OCI-LY7 (cell line): ENCODE measurements at regions not wholly inside any gene's neighbourhood (a gene's known extent, or its start where the extent isn't known, plus 50 kb on each side); places are given as distances from the start of the nearest gene placed in this dataset.

Experiments used
- BruUV-seq: library from RNA; stranded (reverse); fragments of 400-500 nt; replicated peaks from 2 replicates; lab custom pipeline; 2021; lab: Mats Ljungman, UMichigan
- CTCF ChIA-PET: fragments of 300-600 bp; sonication (Branson Sonifier 250); formaldehyde crosslinking; loops from one replicate; lab custom pipeline; 2022; ENCODE audit warnings: antibody characterized with exemption; ENCODE audit not compliant: unreplicated experiment; lab: Charles Lee
- POLR2A ChIA-PET: fragments of 300-600 bp; sonication (Branson Sonifier 250); formaldehyde crosslinking; loops from one replicate; lab custom pipeline; 2022; ENCODE audit warnings: antibody characterized with exemption; lab: Charles Lee
- DNase-seq: peaks from one replicate; pipeline ENCODE4 v3.0.0-alpha.2; 2015; ENCODE audit warnings: low spot score
- H2AFZ ChIP-seq: fragments of 200-600 bp; sonication (generic), shearing (Covaris generic); 2 replicates; pipeline ENCODE4 v1.6.1; 2014; ENCODE audit warnings: mild to moderate bottlenecking, antibody characterized with exemption, low read length, moderate library complexity
- H3K27ac ChIP-seq: fragments of 200-600 bp; sonication (generic); 2 replicates; pipeline ENCODE4 v1.5.1; 2014; ENCODE audit warnings: mixed run types, low read depth, mild to moderate bottlenecking, moderate library complexity, low read length, inconsistent platforms; ENCODE audit not compliant: poor library complexity, severe bottlenecking
- H3K36me3 ChIP-seq: fragments of 200-600 bp; sonication (generic); 2 replicates; pipeline ENCODE4 v1.6.1; 2014; ENCODE audit warnings: mild to moderate bottlenecking, antibody characterized with exemption, low read length, moderate library complexity, mixed read lengths; ENCODE audit not compliant: insufficient read depth
- H3K4me1 ChIP-seq: fragments of 200-600 bp; sonication (generic); 2 replicates; pipeline ENCODE4 v1.5.1; 2014; ENCODE audit warnings: mild to moderate bottlenecking, low read length; ENCODE audit not compliant: insufficient read depth, poor library complexity, severe bottlenecking
- H3K4me2 ChIP-seq: fragments of 200-600 bp; sonication (generic); 2 replicates; pipeline ENCODE4 v1.6.1; 2014; ENCODE audit warnings: mild to moderate bottlenecking, low read length
- H3K4me3 ChIP-seq: fragments of 200-600 bp; sonication (generic); 2 replicates; pipeline ENCODE4 v1.5.1; 2014; ENCODE audit warnings: mild to moderate bottlenecking, low read depth, low read length; ENCODE audit not compliant: poor library complexity, severe bottlenecking
- H3K79me2 ChIP-seq: fragments of 200-600 bp; sonication (generic); 2 replicates; pipeline ENCODE4 v1.6.1; 2016; ENCODE audit warnings: low read depth, mild to moderate bottlenecking, low read length, moderate library complexity, mixed read lengths; ENCODE audit not compliant: insufficient read depth
- H3K9me2 ChIP-seq: fragments of 200-600 bp; sonication (generic); 2 replicates; pipeline ENCODE4 v1.6.1; 2016; ENCODE audit warnings: mild to moderate bottlenecking, low read length, mixed read lengths; ENCODE audit not compliant: insufficient read depth
- H3K9me3 ChIP-seq: fragments of 200-600 bp; sonication (generic); 2 replicates; pipeline ENCODE4 v1.6.1; 2014; ENCODE audit warnings: mild to moderate bottlenecking, mixed run types, low read length, mixed read lengths
- H4K20me1 ChIP-seq: fragments of 200-600 bp; sonication (generic); 2 replicates; pipeline ENCODE4 v1.6.1; 2014; ENCODE audit warnings: mild to moderate bottlenecking, antibody characterized with exemption, low read length, moderate library complexity, mixed read lengths; ENCODE audit not compliant: insufficient read depth
- EZH2phosphoT487 ChIP-seq: fragments of 200-600 bp; sonication (generic); IDR thresholded peaks from 2 replicates; pipeline ENCODE4 v1.6.1; 2018; ENCODE audit warnings: low read depth, borderline replicate concordance, mild to moderate bottlenecking, mixed run types, antibody characterized with exemption, low read length, moderate library complexity, mixed read lengths
- intact Hi-C: fragments of 100-400 bp; cut with micrococcal nuclease; formaldehyde crosslinking; loops from one replicate; pipeline ENCODE4 v1.10.0; 2022; ENCODE audit not compliant: unreplicated experiment
- TF ChIP-seq, protein P1 (sequence below): fragments of 200-600 bp; sonication (generic); conservative IDR thresholded peaks from 2 replicates; pipeline ENCODE4 v1.5.1; 2014; ENCODE audit warnings: mild to moderate bottlenecking, antibody characterized with exemption, low read length, moderate library complexity, mixed read lengths

DNA sequence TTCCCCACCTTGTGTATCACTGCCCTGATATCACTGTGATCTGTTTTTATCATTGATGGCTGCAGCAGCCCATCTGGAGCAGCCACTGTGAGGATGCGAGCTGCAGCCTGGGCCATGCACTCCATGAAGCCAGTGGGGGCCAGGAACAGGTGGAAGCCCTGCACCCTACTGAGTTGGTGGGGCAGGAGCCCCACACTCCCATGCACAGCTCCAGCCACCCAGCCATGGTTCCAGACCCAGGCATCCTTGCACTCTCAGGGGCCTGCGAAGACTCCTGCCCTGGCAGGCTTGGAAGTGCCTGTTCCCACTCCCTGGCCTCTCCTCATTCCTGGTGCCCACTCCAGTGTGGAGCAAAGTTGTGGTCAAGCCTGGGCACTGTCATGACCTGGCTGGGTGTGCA lies 424.0 kb upstream of the FZD8 start:
- Histone ChIP-seq H3K79me2 (no peaks in the 10 kb centered on the region), H3K36me3 (no peaks in the 10 kb centered on the region), H4K20me1 (no peaks in the 10 kb centered on the region), H3K27ac (no peak overlapping the region), H3K4me3 (no peak overlapping the region), H3K9me2 (no peaks in the 10 kb centered on the region), H3K9me3 (0 out of 2 replicates have a peak, but pooled peaks cover 4% of the 10 kb centered on the region), H3K4me2 (no peak overlapping the region), H2AFZ (no peak overlapping the region), H3K4me1 (no peaks in the 10 kb centered on the region)
- ChIA-PET CTCF (no interaction called here), POLR2A (no interaction called here)
- intact Hi-C loops: no loop called here
- no TSS peak for BruUV-seq
- TF ChIP-seq, protein P1, sequence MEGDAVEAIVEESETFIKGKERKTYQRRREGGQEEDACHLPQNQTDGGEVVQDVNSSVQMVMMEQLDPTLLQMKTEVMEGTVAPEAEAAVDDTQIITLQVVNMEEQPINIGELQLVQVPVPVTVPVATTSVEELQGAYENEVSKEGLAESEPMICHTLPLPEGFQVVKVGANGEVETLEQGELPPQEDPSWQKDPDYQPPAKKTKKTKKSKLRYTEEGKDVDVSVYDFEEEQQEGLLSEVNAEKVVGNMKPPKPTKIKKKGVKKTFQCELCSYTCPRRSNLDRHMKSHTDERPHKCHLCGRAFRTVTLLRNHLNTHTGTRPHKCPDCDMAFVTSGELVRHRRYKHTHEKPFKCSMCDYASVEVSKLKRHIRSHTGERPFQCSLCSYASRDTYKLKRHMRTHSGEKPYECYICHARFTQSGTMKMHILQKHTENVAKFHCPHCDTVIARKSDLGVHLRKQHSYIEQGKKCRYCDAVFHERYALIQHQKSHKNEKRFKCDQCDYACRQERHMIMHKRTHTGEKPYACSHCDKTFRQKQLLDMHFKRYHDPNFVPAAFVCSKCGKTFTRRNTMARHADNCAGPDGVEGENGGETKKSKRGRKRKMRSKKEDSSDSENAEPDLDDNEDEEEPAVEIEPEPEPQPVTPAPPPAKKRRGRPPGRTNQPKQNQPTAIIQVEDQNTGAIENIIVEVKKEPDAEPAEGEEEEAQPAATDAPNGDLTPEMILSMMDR: no peak
- no peak for TF ChIP-seq EZH2phosphoT487
- DNase-seq: no peak

GRCh38 chr10:36063396-36063795 lies 421.3 kb upstream of the FZD8 start:
- Histone ChIP-seq H3K4me2 (no peak overlapping the region), H4K20me1 (no peaks in the 10 kb centered on the region), H3K9me2 (no peaks in the 10 kb centered on the region), H3K36me3 (no peaks in the 10 kb centered on the region), H3K9me3 (0 out of 2 replicates have a peak, but pooled peaks cover 4% of the 10 kb centered on the region), H3K4me1 (no peaks in the 10 kb centered on the region), H3K27ac (no peak overlapping the region), H2AFZ (no peak overlapping the region), H3K79me2 (no peaks in the 10 kb centered on the region), H3K4me3 (no peak overlapping the region)
- no TSS peak for BruUV-seq
- no peak for DNase-seq
- intact Hi-C loops: no loop called here
- ChIA-PET POLR2A (no interaction called here), CTCF (no interaction called here)
- no peak for TF ChIP-seq EZH2phosphoT487
- TF ChIP-seq, protein P1: no peak

- ChIA-PET CTCF (no interaction called here), POLR2A (interaction anchor here (0.5 kb wide), 1 partner anchor 64 kb away, joined by 3 read pairs; no protein-coding TSS in a partner anchor)
- intact Hi-C loops: no loop called here
- Histone ChIP-seq H3K4me2 (no peak overlapping the region), H4K20me1 (no peaks in the 10 kb centered on the region), H3K9me2 (no peaks in the 10 kb centered on the region), H3K36me3 (no peaks in the 10 kb centered on the region), H3K27ac (no peak overlapping the region), H3K79me2 (no peaks in the 10 kb centered on the region), H3K9me3 (no peaks in the 10 kb centered on the region), H3K4me1 (no peaks in the 10 kb centered on the region), H2AFZ (no peak overlapping the region), H3K4me3 (no peak overlapping the region)
- TF ChIP-seq EZH2phosphoT487: no peak
- TF ChIP-seq, protein P1: no peak
- no TSS peak for BruUV-seq
- DNase-seq: no peak
Observed at GRCh38 chr10:36057731-36058130, 415.6 kb upstream of the FZD8 start.
